Left lobe of liver (tissue), 2 donors: ENCODE measurements at regions not wholly inside any gene's neighbourhood (a gene's known extent, or its start where the extent isn't known, plus 50 kb on each side); places are given as distances from the start of the nearest gene placed in this dataset.
A peak's percentile ranks its signal among the peaks of the same experiment; 100 is the strongest.

Source experiments
- ATAC-seq: fragments of 200-7000 bp; cut with Tn5 transposase; one replicate; pipeline ENCODE4 v1.9.1; 2020; ENCODE audit warnings: mild to moderate bottlenecking, moderate library complexity
- DNase-seq: peaks from one replicate; pipeline ENCODE4 v3.0.0-alpha.2; 2020; ENCODE audit warnings: low spot score
- donor health status: DM: no; HTN: no; CAD: no; lungs with moderate emphysema.
- donor health status: DM: no; HTN: yes; CAD: no.

GRCh38 chr15:31953478-31953877 lies 76.8 kb upstream of the CHRNA7 start:
- no peak for DNase-seq
- no peak for ATAC-seq

- ATAC-seq (no peak), DNase-seq (no peak)
Observed at GRCh38 chr15:31954374-31955172, 75.7 kb upstream of the CHRNA7 start.

GRCh38 chr15:31955734-31956133 lies 74.6 kb upstream of the CHRNA7 start:
- ATAC-seq, result no peak

GRCh38 chr15:31957581-31957980 lies 72.7 kb upstream of the CHRNA7 start:
- no peak for DNase-seq
- no peak for ATAC-seq

More at GRCh38 chr15:31955734-31956133, 74.6 kb upstream of the CHRNA7 start:
- no peak for DNase-seq

GRCh38 chr15:31964586-31965307 lies 65.6 kb upstream of the CHRNA7 start:
- ATAC-seq (no peak), DNase-seq (no peak)

GRCh38 chr15:31970007-31970406 lies 60.3 kb upstream of the CHRNA7 start:
- no peak for DNase-seq
- peak; percentile 92 for ATAC-seq

- no peak for ATAC-seq
- DNase-seq, result no peak
Observed at GRCh38 chr15:31973197-31973596, 57.1 kb upstream of the CHRNA7 start.

GRCh38 chr15:31974154-31974794 lies 56.0 kb upstream of the CHRNA7 start:
- ATAC-seq (no peak), DNase-seq (no peak)

- ATAC-seq (peak; percentile 56), DNase-seq (no peak)
Observed at GRCh38 chr15:31974855-31975829, 55.2 kb upstream of the CHRNA7 start.

GRCh38 chr15:31975830-31976229 lies 54.5 kb upstream of the CHRNA7 start:
- peak; percentile 9 for ATAC-seq
- no peak for DNase-seq

- no peak for DNase-seq
- no peak for ATAC-seq
Observed at GRCh38 chr15:31977138-31977537, 53.2 kb upstream of the CHRNA7 start.

GRCh38 chr15:31977812-31978661 lies 52.3 kb upstream of the CHRNA7 start:
- ATAC-seq, result peak; percentile 87
- DNase-seq, result no peak
